NCI-H2107 treated with DMSO at 0.1 percent for 48 hours (cell line): ENCODE measurements at regions not wholly inside any gene's neighbourhood (a gene's known extent, or its start where the extent isn't known, plus 50 kb on each side); places are given as distances from the start of the nearest gene placed in this dataset.
"Not testable (repeated sequence)": the region's sequence is repeated elsewhere in the genome, so short reads cannot be mapped to it uniquely, and the experiment has no call there.

Experiments
- DNase-seq: peaks from one replicate; lab custom pipeline; 2025; ENCODE audit not compliant: unreplicated experiment; lab: John Stamatoyannopoulos, UW

DNA sequence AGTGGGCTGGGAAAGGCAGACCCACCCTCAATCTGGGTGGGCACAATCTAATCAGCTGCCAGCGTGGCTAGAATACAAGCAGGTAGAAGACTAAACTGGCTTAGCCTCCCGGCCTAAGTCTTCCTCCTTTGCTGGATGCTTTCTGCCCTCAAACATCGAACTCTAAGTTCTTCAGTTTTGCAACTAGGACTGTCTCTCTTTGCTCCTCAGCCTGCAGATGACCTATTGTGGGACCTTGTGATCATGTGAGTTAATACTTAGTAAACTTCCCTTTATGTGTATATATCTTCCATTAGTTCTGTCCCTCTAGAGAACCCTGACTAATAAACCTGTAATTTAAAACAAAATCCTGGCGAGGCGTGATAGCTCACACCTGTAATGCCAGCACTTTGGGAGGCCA is 51.8 kb upstream of the SLC39A8 start:
- not testable (repeated sequence) for DNase-seq

DNA sequence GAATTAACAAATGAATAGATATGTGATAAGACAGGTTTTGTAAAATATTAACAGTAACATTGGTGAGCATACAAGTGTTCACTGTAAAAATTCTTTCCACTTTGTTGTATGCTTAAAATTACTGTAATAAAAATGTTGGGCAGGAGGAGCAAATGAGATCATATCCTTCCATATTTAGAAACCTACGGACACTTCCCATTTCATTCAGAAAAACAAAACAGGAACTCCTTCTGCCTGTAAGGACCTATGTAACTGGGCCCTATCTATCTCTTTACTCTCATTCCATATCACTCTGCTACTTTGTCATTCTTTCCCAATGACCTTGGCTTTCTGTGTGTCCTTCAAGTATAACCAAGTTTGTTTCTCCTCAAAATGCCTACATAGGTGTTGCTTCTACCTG is 53.7 kb upstream of the SLC39A8 start:
- DNase-seq, result no peak

DNA sequence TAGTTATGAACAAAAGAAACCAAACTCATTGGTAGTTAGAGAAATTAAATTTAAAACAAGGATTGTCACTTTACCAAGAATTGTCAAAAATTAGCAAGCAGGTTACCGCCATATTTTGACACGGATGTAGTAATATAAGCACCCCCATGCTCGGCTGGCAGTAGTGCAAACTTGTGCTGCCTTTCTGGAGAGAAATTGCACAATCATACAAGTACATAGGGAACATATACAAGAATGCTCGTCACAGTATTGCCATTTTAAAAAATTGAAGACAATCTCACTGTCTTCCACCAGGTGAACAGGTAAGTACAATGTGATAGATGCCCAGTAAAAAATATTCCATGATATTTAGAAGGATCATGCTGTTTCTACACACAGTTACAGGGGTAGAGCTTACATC is 55.6 kb upstream of the SLC39A8 start:
- DNase-seq, result no peak

DNA sequence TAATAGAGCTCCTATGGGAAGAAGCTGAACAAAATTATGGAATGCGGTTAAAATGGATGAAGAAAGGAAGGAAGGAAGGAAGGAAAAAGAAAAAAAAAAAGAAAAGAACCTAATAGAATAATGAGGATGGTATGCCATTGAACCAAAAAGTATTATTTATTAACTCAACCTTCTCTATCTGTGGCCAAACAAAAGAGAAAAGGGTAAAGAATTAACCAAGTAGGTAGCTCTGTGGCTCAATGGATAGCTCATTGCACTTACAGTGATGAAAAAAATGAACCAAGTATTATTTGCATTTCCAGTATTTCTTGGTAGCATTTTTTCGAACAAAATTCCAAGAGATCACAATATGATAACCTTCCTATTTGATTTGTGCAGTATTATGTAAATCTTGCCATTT is 56.9 kb upstream of the SLC39A8 start:
- DNase-seq, result no peak

DNA sequence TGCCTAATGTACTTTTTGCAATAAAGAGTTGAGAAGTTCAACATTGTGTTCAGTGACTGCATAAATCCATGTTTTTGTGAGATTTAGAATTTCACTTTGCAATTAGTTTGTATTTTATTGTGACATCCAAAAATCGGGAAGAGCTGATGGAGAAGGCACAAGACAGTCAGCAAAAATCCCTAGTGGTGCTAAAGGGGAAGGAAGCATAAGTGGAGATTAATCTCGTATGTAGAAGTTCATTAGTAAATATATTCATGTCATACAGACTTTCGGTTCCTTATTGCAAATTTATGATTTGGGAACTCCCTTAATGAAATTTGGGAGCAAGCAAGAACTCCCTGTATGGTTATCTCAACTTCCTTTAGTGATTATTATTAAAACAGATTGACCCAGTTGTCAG is 57.8 kb upstream of the SLC39A8 start:
- no peak for DNase-seq

DNA sequence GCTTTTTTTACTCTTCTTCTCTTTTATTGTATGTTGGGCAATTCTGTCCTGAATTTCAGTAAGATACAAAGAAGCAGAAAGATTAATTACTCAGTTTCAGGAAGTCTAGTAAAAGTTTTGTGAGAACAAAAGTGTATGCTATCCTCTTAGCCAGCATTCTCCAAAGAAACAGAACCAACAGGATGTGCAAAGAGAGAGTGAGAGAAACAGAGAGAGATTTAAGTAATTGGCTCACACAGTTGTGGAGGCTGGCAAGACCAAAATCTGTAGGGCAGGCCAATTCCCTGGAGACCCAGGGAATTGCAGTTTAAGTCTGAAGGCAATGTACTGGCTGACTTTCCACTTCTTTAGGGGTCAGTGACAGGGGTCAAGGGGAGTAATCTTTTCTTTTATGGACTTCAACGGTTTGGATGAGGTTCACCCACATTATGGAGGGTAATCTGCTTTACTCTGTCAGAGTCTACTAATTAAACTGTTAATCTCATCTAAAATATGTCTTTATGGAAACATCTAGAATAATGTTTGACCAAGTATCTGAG is 59.2 kb upstream of the SLC39A8 start:
- DNase-seq, result no peak

DNA sequence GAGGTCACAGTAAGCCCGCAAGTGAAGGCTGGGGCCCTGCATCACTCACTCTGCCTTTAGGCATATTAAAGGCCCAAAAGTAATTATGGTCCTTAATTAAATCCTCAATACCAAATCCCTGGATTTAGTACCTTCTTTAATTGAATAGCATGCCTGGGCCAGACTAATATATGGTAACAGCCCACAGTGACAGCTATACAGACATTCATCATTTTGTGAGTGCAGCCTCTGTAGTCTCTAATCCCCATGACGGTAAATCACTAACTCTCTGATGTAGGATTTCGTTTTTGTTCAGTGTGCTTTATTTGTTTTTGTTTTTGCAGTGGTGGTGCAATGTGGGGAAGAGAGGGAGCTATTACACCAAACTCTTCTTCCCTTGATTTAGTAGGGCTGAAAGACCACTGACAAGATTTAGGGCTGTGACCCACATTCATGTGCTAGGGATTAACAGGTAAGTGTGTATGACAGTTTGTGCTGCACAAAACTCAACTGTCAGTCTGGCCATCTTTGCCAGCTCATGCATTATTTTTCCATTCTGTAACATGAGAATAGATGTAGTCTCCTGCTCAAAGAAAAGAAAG is 60.6 kb upstream of the SLC39A8 start:
- DNase-seq, result no peak

DNA sequence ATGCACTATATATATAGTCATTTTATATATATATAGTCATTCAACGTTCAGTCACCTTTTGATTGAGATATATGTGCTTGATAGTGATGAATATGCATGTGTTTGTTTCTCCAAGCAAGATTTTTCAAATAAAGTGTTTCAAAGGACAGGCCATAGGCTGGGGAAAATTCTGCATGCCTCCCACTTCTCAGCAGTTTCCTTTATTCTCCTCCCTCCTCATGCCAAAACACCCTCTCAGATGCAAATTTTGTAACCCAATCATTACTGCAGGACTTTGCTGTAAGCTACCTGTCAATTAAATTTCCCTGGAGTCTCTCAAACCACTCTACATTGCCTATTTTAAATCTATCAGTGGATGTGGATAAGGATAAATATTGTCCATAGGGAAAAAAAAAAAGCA is 65.6 kb upstream of the SLC39A8 start:
- not testable (repeated sequence) for DNase-seq

DNA sequence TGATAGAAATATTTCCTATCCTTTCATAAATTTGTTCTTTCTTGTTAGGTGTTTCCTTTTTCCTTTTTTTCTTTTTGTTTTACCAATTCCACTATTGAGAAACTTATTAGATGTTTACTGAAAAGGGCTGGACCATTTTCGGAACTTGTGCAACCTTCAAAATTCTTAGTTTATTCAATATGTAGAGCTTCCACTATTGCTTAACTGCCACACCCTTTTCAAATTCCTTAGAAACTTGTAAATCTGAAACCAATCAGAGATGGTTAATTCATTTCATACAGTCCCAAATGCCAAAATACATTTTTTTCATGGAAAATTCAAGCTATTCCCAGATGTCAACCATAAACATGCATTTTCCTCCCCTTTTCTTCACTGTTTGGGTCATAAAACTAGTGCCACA is 66.1 kb upstream of the SLC39A8 start:
- DNase-seq, result no peak

DNA sequence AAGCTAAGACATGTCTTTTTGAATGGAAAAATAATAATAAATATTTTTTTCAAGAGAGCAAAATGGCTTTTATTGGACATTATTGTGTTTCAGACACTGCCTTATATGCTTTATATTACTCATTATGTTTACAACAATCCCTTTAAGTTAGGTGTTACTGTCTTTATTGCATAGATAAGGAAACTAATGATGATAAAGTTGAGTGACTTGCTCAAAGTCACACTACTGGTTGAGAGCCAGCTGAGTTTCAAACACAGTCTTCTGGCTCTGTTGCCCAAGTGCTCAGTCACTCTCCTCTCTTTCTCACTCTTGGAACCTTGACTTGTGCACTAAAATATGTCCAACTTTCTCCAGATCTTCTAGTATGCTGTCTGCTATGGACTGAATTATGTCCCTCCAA is 71.5 kb upstream of the SLC39A8 start:
- no peak for DNase-seq

DNA sequence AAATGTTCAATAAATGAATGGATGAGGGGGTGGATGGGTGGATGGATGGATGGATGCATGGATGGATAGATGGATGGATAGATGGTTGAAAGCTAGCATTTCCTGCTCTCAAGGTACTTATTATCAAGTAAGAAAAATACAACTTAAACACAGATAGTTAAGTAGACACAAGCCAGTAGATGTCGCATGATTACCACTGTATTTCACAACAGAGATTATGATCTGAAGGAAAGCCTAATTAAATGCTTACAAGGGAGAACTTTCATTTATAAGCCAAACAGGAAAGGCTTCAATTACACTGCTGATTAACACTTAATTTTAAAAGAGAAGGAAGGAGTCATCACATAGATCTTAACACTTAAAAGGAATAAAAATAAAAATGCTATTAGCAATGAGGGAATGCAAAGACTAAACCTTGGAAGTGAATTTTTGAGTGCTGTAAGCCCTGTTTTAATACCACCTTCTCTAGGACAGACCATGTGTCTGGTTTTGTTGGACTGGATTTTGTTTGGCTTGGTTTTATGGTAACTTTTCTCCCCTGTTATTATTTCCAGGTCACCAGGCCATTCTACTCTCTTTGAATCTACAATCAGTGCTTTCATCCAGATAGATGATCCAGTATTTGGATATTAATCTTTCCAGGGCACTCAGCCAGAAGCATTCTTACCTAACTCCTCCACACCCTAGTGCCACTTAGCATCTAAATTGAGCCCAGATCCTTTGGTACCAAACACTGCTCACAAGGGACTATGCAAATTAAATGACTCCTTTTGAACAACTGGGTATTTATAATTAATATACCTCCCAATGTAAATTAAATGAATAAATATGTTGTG is 75.5 kb upstream of the SLC39A8 start:
- DNase-seq, result no peak

DNA sequence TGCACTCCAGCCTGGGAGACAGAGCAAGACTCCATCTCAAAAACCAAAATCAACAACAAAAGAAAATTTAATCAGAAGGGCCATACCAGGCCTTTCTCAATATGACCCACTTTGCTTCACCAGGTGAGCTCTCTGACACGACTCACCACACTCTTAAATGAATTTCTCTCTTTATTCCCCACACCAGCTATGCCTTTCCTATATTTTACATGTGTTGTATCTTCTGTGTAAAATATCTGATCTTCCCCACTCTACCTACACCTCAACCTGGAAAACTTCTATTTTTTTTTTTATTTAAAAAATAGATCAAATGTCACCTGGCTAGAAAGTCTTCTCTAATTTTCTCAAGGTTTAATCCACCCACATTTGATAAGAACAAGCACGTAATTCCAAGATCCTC is 77.6 kb upstream of the SLC39A8 start:
- DNase-seq, result no peak

DNA sequence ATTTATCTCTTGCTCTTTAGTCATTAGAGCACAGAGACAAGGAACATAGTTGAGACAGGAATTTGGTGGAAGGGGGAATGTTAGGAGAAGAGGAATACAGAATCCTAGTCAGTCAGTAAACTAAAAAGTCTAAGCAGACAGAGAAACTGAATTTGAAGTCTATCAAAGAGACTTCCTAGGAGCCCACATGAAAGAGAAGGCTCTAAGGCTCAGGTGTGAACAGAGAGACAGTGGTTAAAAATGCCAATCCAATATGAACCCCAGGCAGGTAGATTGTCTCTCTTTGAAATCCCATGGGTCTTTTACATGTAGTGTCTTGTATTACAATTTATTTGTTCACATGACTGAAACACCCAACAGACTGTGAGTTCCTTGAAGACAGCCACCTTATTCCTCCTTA is 77.8 kb upstream of the NFKB1 start:
- no peak for DNase-seq

DNA sequence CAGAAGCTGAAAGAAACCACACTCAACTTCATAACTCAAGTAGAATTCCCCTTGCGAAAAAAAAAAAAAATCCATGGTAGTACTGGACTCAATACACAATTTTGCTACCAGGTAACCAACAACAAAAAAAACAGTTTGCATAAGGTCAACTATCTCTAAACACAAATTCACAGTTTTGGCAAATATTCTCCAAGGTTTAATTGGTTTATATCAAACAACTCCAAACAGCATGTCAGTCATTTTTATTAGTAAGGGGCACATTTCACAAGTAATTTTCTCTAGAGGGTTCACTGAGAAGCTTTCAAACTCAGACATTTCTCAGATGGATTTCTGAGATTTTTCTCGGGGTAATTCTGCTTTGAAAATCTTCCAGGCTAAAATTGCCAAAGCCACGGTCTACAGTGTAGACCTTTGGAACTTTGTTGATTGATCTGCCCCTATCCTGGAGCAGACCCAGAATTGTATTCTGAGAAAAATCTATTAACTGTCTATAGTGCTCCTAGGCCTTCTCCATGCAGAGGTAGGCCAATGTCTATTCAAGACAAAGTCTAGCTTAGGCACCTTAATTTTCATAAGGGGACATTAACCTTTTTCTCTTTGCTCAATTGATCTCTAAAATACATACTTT is 73.7 kb upstream of the NFKB1 start:
- no peak for DNase-seq

DNA sequence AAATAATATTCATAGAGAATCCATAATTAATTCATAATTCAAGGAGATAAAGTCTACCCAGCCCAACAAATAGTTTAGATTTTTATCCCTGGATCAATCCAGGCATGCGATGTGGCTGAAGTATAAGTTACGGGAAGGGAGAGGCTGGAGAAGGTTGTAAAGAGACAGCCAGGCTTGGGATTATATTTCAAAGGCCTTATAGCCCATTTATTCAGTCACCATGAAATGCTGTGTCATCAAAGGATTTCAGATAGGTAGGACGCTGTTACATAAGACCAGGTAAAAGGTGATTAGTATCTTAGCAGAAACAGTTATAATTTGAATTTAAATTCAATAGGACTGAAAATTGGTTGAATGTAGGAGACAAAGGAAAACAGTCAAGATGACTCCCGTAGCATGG is 73.0 kb upstream of the NFKB1 start:
- no peak for DNase-seq

DNA sequence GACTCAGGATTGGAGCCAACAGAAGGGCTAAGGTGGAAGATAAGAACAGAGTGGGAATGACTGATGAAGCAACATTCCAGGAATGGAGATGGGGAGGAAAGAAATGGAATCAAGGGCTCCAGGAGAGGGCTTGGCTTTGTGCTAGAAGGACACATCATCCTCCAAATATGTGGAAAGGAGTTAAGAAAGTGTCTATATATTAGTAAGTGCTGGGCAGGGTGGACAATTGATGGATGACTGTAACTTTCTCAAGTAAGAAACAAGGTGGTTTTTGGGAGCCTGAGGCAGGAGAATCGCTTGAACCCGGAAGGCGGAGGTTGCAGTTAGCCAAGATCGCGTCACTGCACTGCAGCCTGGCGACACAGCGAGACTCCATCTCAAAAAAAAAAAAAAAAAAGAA is 71.6 kb upstream of the NFKB1 start:
- no peak for DNase-seq

DNA sequence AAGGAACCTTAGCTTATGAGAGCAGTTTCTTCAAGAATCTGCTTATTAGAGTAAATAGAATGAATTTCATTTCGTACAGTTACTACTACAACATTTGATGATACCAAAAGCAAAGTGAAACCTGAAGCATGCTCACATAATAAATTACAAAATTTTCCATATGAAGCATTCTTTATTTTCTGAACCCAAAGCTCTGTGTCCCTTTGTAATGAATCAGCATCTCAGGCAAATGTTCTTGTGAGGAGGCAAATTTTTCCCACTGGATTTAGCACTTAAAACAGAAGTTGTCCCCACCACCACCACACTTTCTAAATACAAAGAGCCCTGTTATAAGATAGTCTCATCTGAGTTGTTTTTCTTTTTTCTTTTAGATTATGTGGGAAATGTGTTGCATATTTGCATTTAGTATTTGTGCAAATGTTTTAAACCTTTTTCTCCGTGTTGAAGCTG is 70.7 kb upstream of the NFKB1 start:
- DNase-seq, result no peak

DNA sequence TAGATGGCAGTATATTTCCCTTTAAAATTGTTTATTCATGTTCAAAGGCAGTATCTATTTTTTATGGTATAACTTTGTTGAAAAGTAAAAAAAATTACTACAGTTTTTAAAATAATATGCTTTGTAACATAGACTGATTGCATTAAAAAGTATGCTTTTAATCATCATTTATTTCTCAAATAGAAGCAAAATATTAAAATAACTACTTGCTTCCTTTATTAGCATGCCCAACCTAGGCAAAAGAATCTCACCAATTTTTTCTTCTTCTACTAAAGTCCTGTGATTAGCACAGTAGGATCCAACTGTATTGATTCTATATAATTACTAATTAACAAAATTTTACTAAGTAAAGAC is 69.6 kb upstream of the NFKB1 start:
- no peak for DNase-seq

DNA sequence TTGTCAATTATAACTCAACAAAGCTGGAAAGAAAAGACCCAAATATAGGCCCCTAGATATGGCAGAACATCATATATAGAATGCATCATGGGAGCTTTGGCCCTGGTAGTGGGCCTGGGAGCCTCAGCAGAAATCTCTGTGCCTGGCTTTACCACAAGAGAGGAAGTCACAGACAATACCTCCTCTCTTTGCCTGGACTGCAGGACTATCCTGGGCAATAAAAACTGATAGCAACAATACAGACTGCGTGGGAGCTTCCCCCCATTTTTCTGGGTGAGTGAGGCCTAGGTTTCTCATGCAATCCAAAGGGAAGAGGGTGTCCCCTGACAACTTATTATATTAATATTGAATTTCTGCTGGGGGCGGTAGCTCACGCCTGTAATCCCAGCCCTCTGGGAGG is 64.0 kb upstream of the NFKB1 start:
- no peak for DNase-seq

DNA sequence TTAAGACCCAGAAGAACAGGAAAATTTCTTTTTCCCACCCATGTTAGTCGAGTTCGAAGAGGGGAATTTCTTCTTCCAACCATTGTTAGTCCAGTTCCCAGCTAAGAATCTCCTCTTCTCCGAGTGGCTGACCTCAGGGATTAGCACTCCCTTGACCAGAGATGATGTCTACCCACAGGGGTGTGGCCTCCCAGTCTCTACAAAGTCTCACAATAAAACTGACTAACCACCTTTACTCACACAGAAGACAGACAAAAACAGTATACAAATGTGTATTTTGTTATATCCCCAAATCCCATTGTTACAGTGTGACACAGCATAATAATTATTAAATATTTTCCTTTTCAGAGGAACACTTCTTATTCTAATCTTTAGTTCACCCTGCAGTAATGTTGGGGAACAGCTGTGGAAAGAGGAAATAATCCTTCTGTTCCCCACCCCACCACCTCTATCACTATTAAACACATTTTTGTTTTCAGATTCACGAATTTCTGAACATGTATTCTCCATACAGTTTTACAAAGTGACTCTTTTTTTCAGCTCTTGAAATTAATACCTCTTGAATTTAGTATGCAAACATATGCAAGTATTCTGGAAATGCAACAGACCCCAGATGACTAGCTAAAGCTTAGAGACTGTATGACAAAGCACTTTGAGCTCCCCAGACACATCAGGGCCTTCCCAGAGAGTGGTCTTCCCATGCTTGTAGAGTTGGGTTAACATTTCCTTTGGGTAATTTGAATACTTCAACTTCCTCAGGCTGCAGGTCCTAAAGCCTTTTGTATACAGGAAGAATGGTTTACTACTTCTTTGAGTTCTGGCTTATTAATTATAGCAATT is 62.5 kb upstream of the NFKB1 start:
- no peak for DNase-seq

DNA sequence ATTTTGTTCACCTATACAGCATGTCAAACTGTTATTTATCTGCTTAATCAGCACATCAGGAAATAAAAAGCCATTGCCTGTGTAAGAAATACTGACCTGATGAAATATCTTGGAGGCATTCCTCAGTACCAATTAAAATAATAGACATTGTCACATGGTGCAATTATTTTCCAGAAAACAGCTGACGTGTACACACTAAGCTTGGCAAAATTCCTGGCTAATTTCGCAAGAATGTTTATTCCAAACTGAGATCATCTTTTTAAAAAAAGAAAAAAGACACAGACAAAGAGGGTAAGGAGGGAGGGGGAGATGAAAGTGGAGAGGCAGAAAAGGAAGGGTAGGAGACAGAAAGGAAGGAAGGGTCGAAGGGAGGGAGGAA is 61.9 kb upstream of the NFKB1 start:
- no peak for DNase-seq
